B cell (primary cell): ENCODE measurements at regions not wholly inside any gene's neighbourhood (a gene's known extent, or its start where the extent isn't known, plus 50 kb on each side); places are given as distances from the start of the nearest gene placed in this dataset.

Experiments used
- ATAC-seq: fragments of 200-7000 bp; cut with Tn5 transposase; one replicate; pipeline ENCODE4 v1.10.0; 2021; ENCODE audit warnings: low read depth, mild to moderate bottlenecking, moderate number of reproducible peaks, moderate library complexity
- CTCF ChIA-PET: fragments of 350-600 bp; sonication (Branson Sonifier 250); formaldehyde crosslinking; loops from one replicate; lab custom pipeline; 2021; ENCODE audit warnings: antibody characterized with exemption, inconsistent platforms; lab: Charles Lee
- POLR2A ChIA-PET: fragments of 350-600 bp; sonication (Branson Sonifier 250); formaldehyde crosslinking; loops from one replicate; lab custom pipeline; 2021; ENCODE audit warnings: antibody characterized with exemption; lab: Charles Lee
- DNase-seq: peaks from one replicate; pipeline ENCODE4 v3.0.0; 2013
- H2AFZ ChIP-seq: 2 replicates; pipeline ENCODE4 v1.6.1; 2012; ENCODE audit warnings: mild to moderate bottlenecking, low read depth, low read length; ENCODE audit not compliant: insufficient read depth, poor library complexity, severe bottlenecking
- H3K27ac ChIP-seq, 2 donors: 1 replicate in 1 of 2; 2 replicates in 1 of 2; pipeline ENCODE4 v1.5.1; 2012 to 2013; ENCODE audit warnings: low read length in 2 of 2, mild to moderate bottlenecking in 2 of 2, moderate library complexity in 1 of 2
- H3K27me3 ChIP-seq, 4 experiments: fragments of 200-600 bp in 1 of 4; sonication (generic) in 1 of 4; replicated peaks in 1 of 4; 1 replicate in 2 of 4; 2 replicates in 2 of 4; pipeline versions ENCODE4 v1.6.1 to v1.7.0; 2013 to 2016; ENCODE audit warnings: low read length in 3 of 4, mild to moderate bottlenecking in 2 of 4, mixed read lengths in 1 of 4, moderate library complexity in 1 of 4; ENCODE audit not compliant: insufficient read depth in 4 of 4, control insufficient read depth in 3 of 4; ENCODE audit errors: control extremely low read depth in 1 of 4
- H3K36me3 ChIP-seq, 2 experiments: replicated peaks in 1 of 2; 1 replicate in 1 of 2; 2 replicates in 1 of 2; pipeline versions ENCODE4 v1.6.1 to v1.7.1; 2013; ENCODE audit warnings: low read length in 1 of 2; ENCODE audit not compliant: insufficient read depth in 2 of 2, control insufficient read depth in 1 of 2; ENCODE audit errors: control extremely low read depth in 1 of 2, extremely low read depth in 1 of 2
- H3K4me1 ChIP-seq, 2 donors: fragments of 200-600 bp in 1 of 2; sonication (generic) in 1 of 2; 1 replicate in 1 of 2; 2 replicates in 1 of 2; pipeline versions ENCODE4 v1.5.1 to v1.6.1; 2013 to 2017; ENCODE audit warnings: low read length in 2 of 2; ENCODE audit not compliant: control insufficient read depth in 2 of 2, insufficient read depth in 2 of 2
- H3K4me2 ChIP-seq: replicated peaks from 2 replicates; pipeline ENCODE3; 2012; ENCODE audit warnings: mild to moderate bottlenecking, low read depth, low read length; ENCODE audit not compliant: poor library complexity, severe bottlenecking
- H3K4me3 ChIP-seq, 5 experiments: fragments of 200-600 bp in 1 of 5; sonication (generic) in 1 of 5; 1 replicate in 3 of 5; 2 replicates in 2 of 5; pipeline versions ENCODE4 v1.5.1 to v1.7.0; 2011 to 2016; ENCODE audit warnings: low read length in 4 of 5, mild to moderate bottlenecking in 4 of 5, low read depth in 2 of 5, control low read depth in 1 of 5, moderate library complexity in 1 of 5; ENCODE audit not compliant: insufficient read depth in 1 of 5; ENCODE audit errors: control extremely low read depth in 1 of 5, extremely low read depth in 1 of 5
- H3K79me2 ChIP-seq: fragments of 200-600 bp; sonication (generic); one replicate; pipeline ENCODE4 v1.6.0; 2016; ENCODE audit warnings: low read length; ENCODE audit not compliant: control insufficient read depth, insufficient read depth
- H3K9ac ChIP-seq: fragments of 200-600 bp; sonication (generic); 2 replicates; pipeline ENCODE4 v1.6.1; 2017; ENCODE audit warnings: mild to moderate bottlenecking, low read length, moderate library complexity
- H3K9me3 ChIP-seq, 3 donors: one replicate each; pipeline versions ENCODE4 v1.6.1 to v1.7.1; 2013; ENCODE audit warnings: low read length in 2 of 3; ENCODE audit not compliant: control insufficient read depth in 2 of 3, insufficient read depth in 1 of 3; ENCODE audit errors: control extremely low read depth in 1 of 3
- H4K20me1 ChIP-seq: 2 replicates; pipeline ENCODE4 v1.6.0; 2012; ENCODE audit warnings: mild to moderate bottlenecking, low read length; ENCODE audit not compliant: insufficient read depth, control insufficient read depth, poor library complexity, severe bottlenecking
- H3K27ac Mint-ChIP-seq: one replicate; pipeline ENCODE4 v1.8.0; 2021; ENCODE audit warnings: mixed read lengths
- H3K27me3 Mint-ChIP-seq: one replicate; pipeline ENCODE4 v1.8.0; 2021; ENCODE audit warnings: mixed read lengths
- H3K4me1 Mint-ChIP-seq: one replicate; pipeline ENCODE4 v1.8.0; 2021; ENCODE audit warnings: mixed read lengths
- H3K4me3 Mint-ChIP-seq: one replicate; pipeline ENCODE4 v1.8.0; 2021; ENCODE audit warnings: mixed read lengths
- H3K9me3 Mint-ChIP-seq: one replicate; pipeline ENCODE4 v1.8.0; 2022; ENCODE audit warnings: mixed read lengths; ENCODE audit not compliant: insufficient read depth
- EZH2 ChIP-seq: IDR thresholded peaks from 2 replicates; pipeline ENCODE4 v1.6.1; 2012; ENCODE audit warnings: borderline replicate concordance, low read depth, mild to moderate bottlenecking, moderate library complexity, low read length; ENCODE audit not compliant: insufficient read depth, poor library complexity, severe bottlenecking
- WGBS: methylation state at CpG from one replicate; pipeline ENCODE4 v1.1.5; 2013; ENCODE audit warnings: missing lambda C conversion rate; ENCODE audit not compliant: insufficient coverage; 5-methylcytosine and 5-hydroxymethylcytosine counted together
- intact Hi-C: fragments of 100-400 bp; cut with micrococcal nuclease; formaldehyde crosslinking; loops from one replicate; pipeline ENCODE4 v1.10.0; 2022
- TF ChIP-seq, protein P1 (sequence below): fragments of 200-600 bp; IDR thresholded peaks from one replicate; pipeline ENCODE4 v1.8.0; 2022; ENCODE audit warnings: antibody characterized with exemption, mild to moderate bottlenecking

GRCh38 chr13:100818711-100819110 is 144.1 kb upstream of the TMTC4 start:
- Histone ChIP-seq H3K36me3 (no peaks in the 10 kb centered on the region), H3K9me3 (peaks cover 0 to 3% (median 2%) of the 10 kb centered on the region in 3 donors), H3K9ac (no peak overlapping the region), H2AFZ (no peak overlapping the region), H3K4me2 (no peak overlapping the region), H4K20me1 (no peaks in the 10 kb centered on the region), H3K79me2 (no peaks in the 10 kb centered on the region), H3K27me3 (no peaks in the 10 kb centered on the region), H3K4me3 (no peak overlapping the region), H3K4me1 (no peaks in the 10 kb centered on the region), H3K27ac (no peak overlapping the region)
- intact Hi-C loops: no loop called here
- ChIA-PET POLR2A (no interaction called here), CTCF (no interaction called here)
- peaks cover 14% of the 10 kb centered on the region for H3K27me3 Mint-ChIP-seq
- no peak overlapping the region for H3K4me3 Mint-ChIP-seq
- no peak for ATAC-seq
- no peak for TF ChIP-seq EZH2
- TF ChIP-seq, protein P1, sequence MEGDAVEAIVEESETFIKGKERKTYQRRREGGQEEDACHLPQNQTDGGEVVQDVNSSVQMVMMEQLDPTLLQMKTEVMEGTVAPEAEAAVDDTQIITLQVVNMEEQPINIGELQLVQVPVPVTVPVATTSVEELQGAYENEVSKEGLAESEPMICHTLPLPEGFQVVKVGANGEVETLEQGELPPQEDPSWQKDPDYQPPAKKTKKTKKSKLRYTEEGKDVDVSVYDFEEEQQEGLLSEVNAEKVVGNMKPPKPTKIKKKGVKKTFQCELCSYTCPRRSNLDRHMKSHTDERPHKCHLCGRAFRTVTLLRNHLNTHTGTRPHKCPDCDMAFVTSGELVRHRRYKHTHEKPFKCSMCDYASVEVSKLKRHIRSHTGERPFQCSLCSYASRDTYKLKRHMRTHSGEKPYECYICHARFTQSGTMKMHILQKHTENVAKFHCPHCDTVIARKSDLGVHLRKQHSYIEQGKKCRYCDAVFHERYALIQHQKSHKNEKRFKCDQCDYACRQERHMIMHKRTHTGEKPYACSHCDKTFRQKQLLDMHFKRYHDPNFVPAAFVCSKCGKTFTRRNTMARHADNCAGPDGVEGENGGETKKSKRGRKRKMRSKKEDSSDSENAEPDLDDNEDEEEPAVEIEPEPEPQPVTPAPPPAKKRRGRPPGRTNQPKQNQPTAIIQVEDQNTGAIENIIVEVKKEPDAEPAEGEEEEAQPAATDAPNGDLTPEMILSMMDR: no peak
- no peak overlapping the region for H3K27ac Mint-ChIP-seq
- no peak for DNase-seq
- H3K4me1 Mint-ChIP-seq: no peaks in the 10 kb centered on the region
- WGBS: 100% methylated on average over 3 of the region's 3 CpGs
- peaks cover 2% of the 10 kb centered on the region for H3K9me3 Mint-ChIP-seq

DNA sequence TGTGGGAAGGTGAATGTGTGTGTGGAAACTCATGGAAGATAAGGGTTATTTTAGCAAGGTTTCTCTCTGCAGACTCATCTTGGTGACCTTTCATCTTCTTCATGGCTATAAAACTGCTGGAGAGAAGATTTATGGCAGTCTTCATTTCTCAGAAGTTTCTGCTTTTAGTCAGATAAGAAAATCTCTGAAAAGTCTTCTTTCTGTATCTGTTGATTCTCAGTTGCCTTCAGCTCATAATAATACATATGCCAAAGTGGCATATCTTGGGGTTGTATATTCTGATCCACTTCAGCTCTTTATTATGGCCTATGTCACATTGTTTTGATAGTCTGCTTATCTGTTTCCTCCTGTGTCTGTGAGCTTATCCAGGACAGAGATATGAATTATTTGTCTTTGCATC is 143.3 kb upstream of the TMTC4 start:
- TF ChIP-seq, protein P1: no peak
- TF ChIP-seq EZH2: no peak
- H3K4me1 Mint-ChIP-seq: no peaks in the 10 kb centered on the region
- H3K4me3 Mint-ChIP-seq: no peak overlapping the region
- Histone ChIP-seq H4K20me1 (no peaks in the 10 kb centered on the region), H3K27ac (no peak overlapping the region), H3K4me3 (no peak overlapping the region), H2AFZ (no peak overlapping the region), H3K9ac (no peak overlapping the region), H3K4me1 (no peaks in the 10 kb centered on the region), H3K9me3 (peaks cover 0 to 3% (median 2%) of the 10 kb centered on the region in 3 donors), H3K4me2 (no peak overlapping the region), H3K36me3 (no peaks in the 10 kb centered on the region), H3K79me2 (no peaks in the 10 kb centered on the region), H3K27me3 (no peaks in the 10 kb centered on the region)
- intact Hi-C loops: no loop called here
- ATAC-seq (no peak), DNase-seq (no peak)
- H3K27me3 Mint-ChIP-seq: peaks cover 14% of the 10 kb centered on the region
- H3K9me3 Mint-ChIP-seq: peaks cover 2% of the 10 kb centered on the region
- ChIA-PET POLR2A (no interaction called here), CTCF (no interaction called here)
- H3K27ac Mint-ChIP-seq: no peak overlapping the region
